GM23338 (cell line): ENCODE measurements at regions not wholly inside any gene's neighbourhood (a gene's known extent, or its start where the extent isn't known, plus 50 kb on each side); places are given as distances from the start of the nearest gene placed in this dataset.

Experiments used
- ATAC-seq: fragments of 200-7000 bp; cut with Tn5 transposase; 3 replicates; pipeline ENCODE4 v1.9.1; 2020
- DNase-seq: peaks from one replicate; pipeline ENCODE4 v3.0.0-alpha.2; 2015; ENCODE audit warnings: low spot score
- H2AFZ ChIP-seq: fragments of 200-600 bp; sonication (generic); 2 replicates; pipeline ENCODE4 v1.8.0; 2016; ENCODE audit warnings: antibody characterized with exemption, mild to moderate bottlenecking, moderate library complexity
- H3F3A ChIP-seq: fragments of 200-600 bp; sonication (generic); replicated peaks from 2 replicates; pipeline ENCODE4 v1.8.0; 2017; ENCODE audit warnings: antibody characterized with exemption, mixed run types, low read depth
- H3K27ac ChIP-seq: fragments of 200-600 bp; sonication (generic); 2 replicates; pipeline ENCODE4 v1.6.1; 2016; ENCODE audit warnings: low read depth
- H3K27me3 ChIP-seq: fragments of 200-600 bp; sonication (generic); 2 replicates; pipeline ENCODE4 v1.8.0; 2016; ENCODE audit warnings: mild to moderate bottlenecking, mixed run types, moderate library complexity; ENCODE audit not compliant: insufficient read depth
- H3K36me3 ChIP-seq: fragments of 200-600 bp; sonication (generic); 2 replicates; pipeline ENCODE4 v1.8.0; 2016; ENCODE audit warnings: mild to moderate bottlenecking; ENCODE audit not compliant: insufficient read depth
- H3K4me1 ChIP-seq: fragments of 200-600 bp; sonication (generic); 2 replicates; pipeline ENCODE4 v1.8.0; 2016; ENCODE audit warnings: mild to moderate bottlenecking, moderate library complexity; ENCODE audit not compliant: insufficient read depth
- H3K4me2 ChIP-seq: fragments of 200-600 bp; sonication (generic); 2 replicates; pipeline ENCODE4 v1.7.1; 2017; ENCODE audit warnings: mixed run types
- H3K4me3 ChIP-seq: fragments of 200-600 bp; sonication (generic); 2 replicates; pipeline ENCODE4 v1.6.1; 2016; ENCODE audit warnings: mixed run types
- H3K79me2 ChIP-seq: fragments of 200-600 bp; sonication (generic); replicated peaks from 2 replicates; pipeline ENCODE4 v1.8.0; 2017; ENCODE audit warnings: mild to moderate bottlenecking; ENCODE audit not compliant: insufficient read depth
- H3K9me2 ChIP-seq: fragments of 200-600 bp; sonication (generic); 2 replicates; pipeline ENCODE4 v1.8.0; 2017; ENCODE audit not compliant: insufficient read depth
- H4K20me1 ChIP-seq: fragments of 200-600 bp; sonication (generic); replicated peaks from 2 replicates; pipeline ENCODE4 v1.8.0; 2017; ENCODE audit warnings: mild to moderate bottlenecking; ENCODE audit not compliant: insufficient read depth
- H3K27ac Mint-ChIP-seq: 2 replicates; pipeline ENCODE4 v1.8.0; 2020; ENCODE audit warnings: inconsistent platforms, mild to moderate bottlenecking, moderate library complexity, mixed read lengths
- H3K27me3 Mint-ChIP-seq: 3 replicates; pipeline ENCODE4 v1.8.0; 2022; ENCODE audit warnings: low read depth, mild to moderate bottlenecking, moderate library complexity, mixed read lengths, inconsistent platforms; ENCODE audit not compliant: insufficient read depth, poor library complexity
- H3K36me3 Mint-ChIP-seq: 3 replicates; pipeline ENCODE4 v1.8.0; 2021; ENCODE audit warnings: low read depth, mild to moderate bottlenecking, inconsistent platforms, moderate library complexity, mixed read lengths
- H3K4me1 Mint-ChIP-seq: 3 replicates; pipeline ENCODE4 v1.8.0; 2020; ENCODE audit warnings: mild to moderate bottlenecking, inconsistent platforms, mixed read lengths
- H3K4me3 Mint-ChIP-seq: 3 replicates; pipeline ENCODE4 v1.8.0; 2021; ENCODE audit warnings: moderate library complexity, mild to moderate bottlenecking, inconsistent platforms, mixed read lengths
- H3K9me3 Mint-ChIP-seq: 3 replicates; pipeline ENCODE4 v1.8.0; 2020; ENCODE audit warnings: moderate library complexity, mild to moderate bottlenecking, inconsistent platforms, mixed read lengths
- CREB1 ChIP-seq: fragments of 250-450 bp; sonication (Bioruptor Pico); IDR thresholded peaks from 2 replicates; pipeline ENCODE4 v1.5.0; 2020; ENCODE audit warnings: low read depth, mild to moderate bottlenecking, moderate library complexity
- EZH2 ChIP-seq: fragments of 200-600 bp; sonication (generic); IDR thresholded peaks from one replicate; pipeline ENCODE4 v1.8.0; 2017; ENCODE audit warnings: antibody characterized with exemption, mild to moderate bottlenecking, low read depth; ENCODE audit not compliant: unreplicated experiment
- EZH2phosphoT487 ChIP-seq: fragments of 200-600 bp; sonication (generic); IDR thresholded peaks from one replicate; pipeline ENCODE4 v1.8.1; 2018; ENCODE audit warnings: antibody characterized with exemption; ENCODE audit not compliant: unreplicated experiment
- JUNB ChIP-seq: IDR thresholded peaks from one replicate; pipeline ENCODE4 v1.6.1; 2016; ENCODE audit warnings: antibody characterized with exemption; ENCODE audit not compliant: unreplicated experiment
- NANOG ChIP-seq: IDR thresholded peaks from 2 replicates; pipeline ENCODE4 v1.6.1; 2016; ENCODE audit warnings: antibody characterized with exemption, borderline replicate concordance
- POLR2AphosphoS5 ChIP-seq: IDR thresholded peaks from 2 replicates; pipeline ENCODE4 v1.6.1; 2016; ENCODE audit warnings: antibody characterized with exemption, low read depth
- STAT1 ChIP-seq: IDR thresholded peaks from one replicate; pipeline ENCODE4 v1.6.1; 2016; ENCODE audit warnings: antibody characterized with exemption; ENCODE audit not compliant: unreplicated experiment
- ZNF114 ChIP-seq: fragments of 250-450 bp; sonication (Bioruptor Pico); IDR thresholded peaks from 2 replicates; pipeline ENCODE4 v1.5.0; 2020; ENCODE audit warnings: mild to moderate bottlenecking, moderate library complexity
- ZNF331 ChIP-seq: fragments of 250-450 bp; sonication (Bioruptor Pico); IDR thresholded peaks from 2 replicates; pipeline ENCODE4 v1.5.0; 2020; ENCODE audit warnings: low read depth, mild to moderate bottlenecking, moderate library complexity
- TF ChIP-seq, protein P1 (sequence below): fragments of 250-450 bp; sonication (Bioruptor Pico); IDR thresholded peaks from 2 replicates; pipeline ENCODE4 v1.5.0; 2020; ENCODE audit warnings: mild to moderate bottlenecking, moderate library complexity
- TF ChIP-seq, protein P2 (sequence below), 2 experiments: fragments of 200-600 bp in 1 of 2; sonication (generic) in 1 of 2; conservative IDR thresholded peaks; 2 replicates each; pipeline versions ENCODE4 v1.5.1 to v1.6.1; 2016 to 2017; ENCODE audit warnings: antibody characterized with exemption in 2 of 2, low read depth in 2 of 2, mild to moderate bottlenecking in 2 of 2, moderate library complexity in 1 of 2
- TF ChIP-seq, protein P3 (sequence below): IDR thresholded peaks from one replicate; pipeline ENCODE4 v1.6.1; 2018; ENCODE audit warnings: antibody characterized with exemption; ENCODE audit not compliant: unreplicated experiment
- TF ChIP-seq, protein P4 (sequence below): IDR thresholded peaks from 2 replicates; pipeline ENCODE4 v1.6.1; 2016; ENCODE audit warnings: antibody characterized with exemption

DNA sequence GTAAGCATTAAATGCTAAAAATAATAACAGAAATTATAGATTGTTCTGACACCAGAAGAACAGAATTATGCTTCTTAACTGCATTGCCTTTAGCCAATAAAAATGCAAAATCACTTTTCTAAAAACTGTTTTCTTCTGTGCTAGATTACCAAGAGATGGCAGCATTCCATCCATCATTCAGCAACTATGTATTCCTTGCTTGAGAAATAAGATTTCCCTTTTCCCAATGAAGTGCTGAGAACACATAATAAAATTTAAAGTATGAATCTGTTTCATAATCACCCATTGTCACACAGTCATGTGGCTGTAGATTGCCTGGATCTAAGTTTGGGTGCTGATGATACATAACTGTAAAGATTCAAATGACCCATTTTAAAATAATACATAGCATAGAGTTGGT is 504.2 kb downstream of the TDRD15 start:
- H3K4me1 Mint-ChIP-seq, result no peaks in the 10 kb centered on the region

More for the DNA sequence above, 504.2 kb downstream of the TDRD15 start:
- H3K4me3 ChIP-seq, result no peak overlapping the region
- DNase-seq (no peak), ATAC-seq (no peak)
- H3K79me2 ChIP-seq, result no peaks in the 10 kb centered on the region
- no peak overlapping the region for H3K4me3 Mint-ChIP-seq
- no peaks in the 10 kb centered on the region for H3K27me3 Mint-ChIP-seq
- no peaks in the 10 kb centered on the region; the same call in 1 of the 2 replicates for H3K36me3 ChIP-seq
- H3K27ac ChIP-seq, result no peak overlapping the region
- no peaks in the 10 kb centered on the region for H3K27me3 ChIP-seq
- H3F3A ChIP-seq, result no peaks in the 10 kb centered on the region
- H2AFZ ChIP-seq, result no peak overlapping the region
- TF ChIP-seq ZNF331 (CRISPR knock-in tag), result no peak
- no peak for TF ChIP-seq NANOG
- TF ChIP-seq ZNF114, result no peak
- TF ChIP-seq EZH2, result no peak
- TF ChIP-seq, protein P1, sequence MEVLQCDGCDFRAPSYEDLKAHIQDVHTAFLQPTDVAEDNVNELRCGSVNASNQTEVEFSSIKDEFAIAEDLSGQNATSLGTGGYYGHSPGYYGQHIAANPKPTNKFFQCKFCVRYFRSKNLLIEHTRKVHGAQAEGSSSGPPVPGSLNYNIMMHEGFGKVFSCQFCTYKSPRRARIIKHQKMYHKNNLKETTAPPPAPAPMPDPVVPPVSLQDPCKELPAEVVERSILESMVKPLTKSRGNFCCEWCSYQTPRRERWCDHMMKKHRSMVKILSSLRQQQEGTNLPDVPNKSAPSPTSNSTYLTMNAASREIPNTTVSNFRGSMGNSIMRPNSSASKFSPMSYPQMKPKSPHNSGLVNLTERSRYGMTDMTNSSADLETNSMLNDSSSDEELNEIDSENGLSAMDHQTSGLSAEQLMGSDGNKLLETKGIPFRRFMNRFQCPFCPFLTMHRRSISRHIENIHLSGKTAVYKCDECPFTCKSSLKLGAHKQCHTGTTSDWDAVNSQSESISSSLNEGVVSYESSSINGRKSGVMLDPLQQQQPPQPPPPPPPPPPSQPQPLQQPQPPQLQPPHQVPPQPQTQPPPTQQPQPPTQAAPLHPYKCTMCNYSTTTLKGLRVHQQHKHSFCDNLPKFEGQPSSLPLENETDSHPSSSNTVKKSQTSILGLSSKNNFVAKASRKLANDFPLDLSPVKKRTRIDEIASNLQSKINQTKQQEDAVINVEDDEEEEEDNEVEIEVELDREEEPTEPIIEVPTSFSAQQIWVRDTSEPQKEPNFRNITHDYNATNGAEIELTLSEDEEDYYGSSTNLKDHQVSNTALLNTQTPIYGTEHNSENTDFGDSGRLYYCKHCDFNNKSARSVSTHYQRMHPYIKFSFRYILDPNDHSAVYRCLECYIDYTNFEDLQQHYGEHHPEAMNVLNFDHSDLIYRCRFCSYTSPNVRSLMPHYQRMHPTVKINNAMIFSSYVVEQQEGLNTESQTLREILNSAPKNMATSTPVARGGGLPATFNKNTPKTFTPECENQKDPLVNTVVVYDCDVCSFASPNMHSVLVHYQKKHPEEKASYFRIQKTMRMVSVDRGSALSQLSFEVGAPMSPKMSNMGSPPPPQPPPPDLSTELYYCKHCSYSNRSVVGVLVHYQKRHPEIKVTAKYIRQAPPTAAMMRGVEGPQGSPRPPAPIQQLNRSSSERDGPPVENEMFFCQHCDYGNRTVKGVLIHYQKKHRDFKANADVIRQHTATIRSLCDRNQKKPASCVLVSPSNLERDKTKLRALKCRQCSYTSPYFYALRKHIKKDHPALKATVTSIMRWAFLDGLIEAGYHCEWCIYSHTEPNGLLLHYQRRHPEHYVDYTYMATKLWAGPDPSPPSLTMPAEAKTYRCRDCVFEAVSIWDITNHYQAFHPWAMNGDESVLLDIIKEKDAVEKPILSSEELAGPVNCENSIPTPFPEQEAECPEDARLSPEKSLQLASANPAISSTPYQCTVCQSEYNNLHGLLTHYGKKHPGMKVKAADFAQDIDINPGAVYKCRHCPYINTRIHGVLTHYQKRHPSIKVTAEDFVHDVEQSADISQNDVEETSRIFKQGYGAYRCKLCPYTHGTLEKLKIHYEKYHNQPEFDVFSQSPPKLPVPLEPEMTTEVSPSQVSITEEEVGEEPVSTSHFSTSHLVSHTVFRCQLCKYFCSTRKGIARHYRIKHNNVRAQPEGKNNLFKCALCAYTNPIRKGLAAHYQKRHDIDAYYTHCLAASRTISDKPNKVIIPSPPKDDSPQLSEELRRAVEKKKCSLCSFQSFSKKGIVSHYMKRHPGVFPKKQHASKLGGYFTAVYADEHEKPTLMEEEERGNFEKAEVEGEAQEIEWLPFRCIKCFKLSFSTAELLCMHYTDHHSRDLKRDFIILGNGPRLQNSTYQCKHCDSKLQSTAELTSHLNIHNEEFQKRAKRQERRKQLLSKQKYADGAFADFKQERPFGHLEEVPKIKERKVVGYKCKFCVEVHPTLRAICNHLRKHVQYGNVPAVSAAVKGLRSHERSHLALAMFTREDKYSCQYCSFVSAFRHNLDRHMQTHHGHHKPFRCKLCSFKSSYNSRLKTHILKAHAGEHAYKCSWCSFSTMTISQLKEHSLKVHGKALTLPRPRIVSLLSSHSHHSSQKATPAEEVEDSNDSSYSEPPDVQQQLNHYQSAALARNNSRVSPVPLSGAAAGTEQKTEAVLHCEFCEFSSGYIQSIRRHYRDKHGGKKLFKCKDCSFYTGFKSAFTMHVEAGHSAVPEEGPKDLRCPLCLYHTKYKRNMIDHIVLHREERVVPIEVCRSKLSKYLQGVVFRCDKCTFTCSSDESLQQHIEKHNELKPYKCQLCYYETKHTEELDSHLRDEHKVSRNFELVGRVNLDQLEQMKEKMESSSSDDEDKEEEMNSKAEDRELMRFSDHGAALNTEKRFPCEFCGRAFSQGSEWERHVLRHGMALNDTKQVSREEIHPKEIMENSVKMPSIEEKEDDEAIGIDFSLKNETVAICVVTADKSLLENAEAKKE (CRISPR knock-in tag), result no peak
- TF ChIP-seq CREB1 (CRISPR knock-in tag), result no peak
- no peak for TF ChIP-seq STAT1
- TF ChIP-seq POLR2AphosphoS5, result no peak
- no peak for TF ChIP-seq EZH2phosphoT487
- TF ChIP-seq, protein P2, sequence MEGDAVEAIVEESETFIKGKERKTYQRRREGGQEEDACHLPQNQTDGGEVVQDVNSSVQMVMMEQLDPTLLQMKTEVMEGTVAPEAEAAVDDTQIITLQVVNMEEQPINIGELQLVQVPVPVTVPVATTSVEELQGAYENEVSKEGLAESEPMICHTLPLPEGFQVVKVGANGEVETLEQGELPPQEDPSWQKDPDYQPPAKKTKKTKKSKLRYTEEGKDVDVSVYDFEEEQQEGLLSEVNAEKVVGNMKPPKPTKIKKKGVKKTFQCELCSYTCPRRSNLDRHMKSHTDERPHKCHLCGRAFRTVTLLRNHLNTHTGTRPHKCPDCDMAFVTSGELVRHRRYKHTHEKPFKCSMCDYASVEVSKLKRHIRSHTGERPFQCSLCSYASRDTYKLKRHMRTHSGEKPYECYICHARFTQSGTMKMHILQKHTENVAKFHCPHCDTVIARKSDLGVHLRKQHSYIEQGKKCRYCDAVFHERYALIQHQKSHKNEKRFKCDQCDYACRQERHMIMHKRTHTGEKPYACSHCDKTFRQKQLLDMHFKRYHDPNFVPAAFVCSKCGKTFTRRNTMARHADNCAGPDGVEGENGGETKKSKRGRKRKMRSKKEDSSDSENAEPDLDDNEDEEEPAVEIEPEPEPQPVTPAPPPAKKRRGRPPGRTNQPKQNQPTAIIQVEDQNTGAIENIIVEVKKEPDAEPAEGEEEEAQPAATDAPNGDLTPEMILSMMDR (conservative IDR thresholded peaks at IDR 0.05; ENCODE audit: low read depth in 2 of 2), result no peak
- TF ChIP-seq, protein P3, sequence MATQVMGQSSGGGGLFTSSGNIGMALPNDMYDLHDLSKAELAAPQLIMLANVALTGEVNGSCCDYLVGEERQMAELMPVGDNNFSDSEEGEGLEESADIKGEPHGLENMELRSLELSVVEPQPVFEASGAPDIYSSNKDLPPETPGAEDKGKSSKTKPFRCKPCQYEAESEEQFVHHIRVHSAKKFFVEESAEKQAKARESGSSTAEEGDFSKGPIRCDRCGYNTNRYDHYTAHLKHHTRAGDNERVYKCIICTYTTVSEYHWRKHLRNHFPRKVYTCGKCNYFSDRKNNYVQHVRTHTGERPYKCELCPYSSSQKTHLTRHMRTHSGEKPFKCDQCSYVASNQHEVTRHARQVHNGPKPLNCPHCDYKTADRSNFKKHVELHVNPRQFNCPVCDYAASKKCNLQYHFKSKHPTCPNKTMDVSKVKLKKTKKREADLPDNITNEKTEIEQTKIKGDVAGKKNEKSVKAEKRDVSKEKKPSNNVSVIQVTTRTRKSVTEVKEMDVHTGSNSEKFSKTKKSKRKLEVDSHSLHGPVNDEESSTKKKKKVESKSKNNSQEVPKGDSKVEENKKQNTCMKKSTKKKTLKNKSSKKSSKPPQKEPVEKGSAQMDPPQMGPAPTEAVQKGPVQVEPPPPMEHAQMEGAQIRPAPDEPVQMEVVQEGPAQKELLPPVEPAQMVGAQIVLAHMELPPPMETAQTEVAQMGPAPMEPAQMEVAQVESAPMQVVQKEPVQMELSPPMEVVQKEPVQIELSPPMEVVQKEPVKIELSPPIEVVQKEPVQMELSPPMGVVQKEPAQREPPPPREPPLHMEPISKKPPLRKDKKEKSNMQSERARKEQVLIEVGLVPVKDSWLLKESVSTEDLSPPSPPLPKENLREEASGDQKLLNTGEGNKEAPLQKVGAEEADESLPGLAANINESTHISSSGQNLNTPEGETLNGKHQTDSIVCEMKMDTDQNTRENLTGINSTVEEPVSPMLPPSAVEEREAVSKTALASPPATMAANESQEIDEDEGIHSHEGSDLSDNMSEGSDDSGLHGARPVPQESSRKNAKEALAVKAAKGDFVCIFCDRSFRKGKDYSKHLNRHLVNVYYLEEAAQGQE, result no peak
- TF ChIP-seq, protein P4, sequence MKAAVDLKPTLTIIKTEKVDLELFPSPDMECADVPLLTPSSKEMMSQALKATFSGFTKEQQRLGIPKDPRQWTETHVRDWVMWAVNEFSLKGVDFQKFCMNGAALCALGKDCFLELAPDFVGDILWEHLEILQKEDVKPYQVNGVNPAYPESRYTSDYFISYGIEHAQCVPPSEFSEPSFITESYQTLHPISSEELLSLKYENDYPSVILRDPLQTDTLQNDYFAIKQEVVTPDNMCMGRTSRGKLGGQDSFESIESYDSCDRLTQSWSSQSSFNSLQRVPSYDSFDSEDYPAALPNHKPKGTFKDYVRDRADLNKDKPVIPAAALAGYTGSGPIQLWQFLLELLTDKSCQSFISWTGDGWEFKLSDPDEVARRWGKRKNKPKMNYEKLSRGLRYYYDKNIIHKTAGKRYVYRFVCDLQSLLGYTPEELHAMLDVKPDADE, result no peak
- TF ChIP-seq JUNB, result no peak
- H4K20me1 ChIP-seq, result no peaks in the 10 kb centered on the region
- H3K4me2 ChIP-seq, result no peak overlapping the region
- no peaks in the 10 kb centered on the region for H3K4me1 ChIP-seq
- no peaks in the 10 kb centered on the region for H3K36me3 Mint-ChIP-seq
- H3K9me3 Mint-ChIP-seq, result no peaks in the 10 kb centered on the region
- no peak overlapping the region for H3K27ac Mint-ChIP-seq
- H3K9me2 ChIP-seq, result no peaks in the 10 kb centered on the region
